SK-N-SH (cell line): ENCODE measurements at regions not wholly inside any gene's neighbourhood (a gene's known extent, or its start where the extent isn't known, plus 50 kb on each side); places are given as distances from the start of the nearest gene placed in this dataset.

Experiments used
- CTCF ChIP-seq: fragments of 200-600 bp; sonication (generic); IDR thresholded peaks from 2 replicates; pipeline ENCODE4 v1.6.1; 2017; ENCODE audit warnings: antibody characterized with exemption, mild to moderate bottlenecking, moderate library complexity
- EZH2phosphoT487 ChIP-seq: fragments of 200-600 bp; sonication (generic); IDR thresholded peaks from 2 replicates; pipeline ENCODE4 v1.6.1; 2017; ENCODE audit warnings: low read depth, mixed run types, mild to moderate bottlenecking, antibody characterized with exemption, moderate library complexity, borderline replicate concordance
- PBX3 ChIP-seq: IDR thresholded peaks from 2 replicates; pipeline ENCODE4; 2012
- SMC3 ChIP-seq: IDR thresholded peaks from 2 replicates; pipeline ENCODE4 v1.6.1; 2012; ENCODE audit warnings: low read depth, low read length, improper control_type of control experiment
- TAF1 ChIP-seq: IDR thresholded peaks from 2 replicates; pipeline ENCODE4 v1.6.1; 2012; ENCODE audit warnings: low read depth, mild to moderate bottlenecking, low read length, moderate library complexity, borderline replicate concordance
- TCF12 ChIP-seq: IDR thresholded peaks from 2 replicates; pipeline ENCODE4 v1.4.0; 2012
- TEAD4 ChIP-seq: IDR thresholded peaks from 2 replicates; pipeline ENCODE4 v1.4.0; 2012; ENCODE audit warnings: mild to moderate bottlenecking, borderline replicate concordance; ENCODE audit not compliant: insufficient read depth

GRCh38 chr7:125484755-125485154 is 555.1 kb upstream of the POT1 start:
- TF ChIP-seq TEAD4 (no peak), SMC3 (no peak), TAF1 (no peak), EZH2phosphoT487 (no peak), CTCF (no peak), PBX3 (no peak), TCF12 (no peak)
